Brain microvascular endothelial cell (primary cell): ENCODE measurements at regions not wholly inside any gene's neighbourhood (a gene's known extent, or its start where the extent isn't known, plus 50 kb on each side); places are given as distances from the start of the nearest gene placed in this dataset.

Experiments used
- DNase-seq: peaks from one replicate; pipeline ENCODE4 v3.0.0-alpha.2; 2020
- H3K27ac ChIP-seq: fragments of 250-450 bp; sonication (Bioruptor Pico); 2 replicates; pipeline ENCODE4 v1.5.1; 2020; ENCODE audit warnings: mild to moderate bottlenecking, moderate library complexity
- H3K27me3 ChIP-seq: fragments of 250-450 bp; sonication (Bioruptor Pico); replicated peaks from 2 replicates; pipeline ENCODE4 v1.5.1; 2020; ENCODE audit warnings: mild to moderate bottlenecking
- H3K36me3 ChIP-seq: fragments of 250-450 bp; sonication (Bioruptor Pico); replicated peaks from 2 replicates; pipeline ENCODE4 v1.5.1; 2020; ENCODE audit warnings: mild to moderate bottlenecking
- H3K4me3 ChIP-seq: 2 replicates; pipeline ENCODE4 v1.5.1; 2011; ENCODE audit warnings: low read depth, mild to moderate bottlenecking, control low read depth, low read length, moderate library complexity
- in situ Hi-C: cut with HindIII; loops from 2 replicates; pipeline ENCODE4 v1.10.0; 2017; ENCODE audit warnings: low sequenced_read_pairs, low pct_ligation_motif_present
- TF ChIP-seq, protein P1 (sequence below): IDR thresholded peaks from 2 replicates; pipeline ENCODE4 v1.5.1; 2011; ENCODE audit warnings: low read depth, mild to moderate bottlenecking, moderate library complexity, low read length, control low read depth, inconsistent platforms; ENCODE audit errors: missing control alignments

DNA sequence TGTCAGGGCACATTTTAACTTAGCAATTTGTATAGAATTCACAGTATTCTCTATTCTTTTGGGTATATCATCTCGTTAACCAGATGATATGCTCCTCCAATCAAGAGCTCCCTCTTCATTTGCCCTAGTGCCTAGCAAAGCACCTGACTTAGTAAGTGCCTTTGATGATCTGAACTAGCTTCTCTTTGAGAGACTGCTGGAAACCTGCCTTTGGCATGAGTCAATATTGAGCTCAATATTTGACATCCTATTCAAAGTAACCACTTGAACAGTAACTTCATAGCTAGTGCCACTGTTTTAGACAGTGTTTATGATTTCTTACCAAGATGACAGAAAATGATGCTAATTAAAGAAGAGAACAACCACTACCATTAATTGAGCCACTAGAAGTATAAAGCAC is 696.3 kb upstream of the UBE2E2 start:
- Histone ChIP-seq H3K4me3 (no peak overlapping the region), H3K36me3 (no peaks in the 10 kb centered on the region), H3K27ac (no peak overlapping the region), H3K27me3 (no peaks in the 10 kb centered on the region)
- in situ Hi-C loops = no loop called here
- no peak for DNase-seq
- TF ChIP-seq, protein P1, sequence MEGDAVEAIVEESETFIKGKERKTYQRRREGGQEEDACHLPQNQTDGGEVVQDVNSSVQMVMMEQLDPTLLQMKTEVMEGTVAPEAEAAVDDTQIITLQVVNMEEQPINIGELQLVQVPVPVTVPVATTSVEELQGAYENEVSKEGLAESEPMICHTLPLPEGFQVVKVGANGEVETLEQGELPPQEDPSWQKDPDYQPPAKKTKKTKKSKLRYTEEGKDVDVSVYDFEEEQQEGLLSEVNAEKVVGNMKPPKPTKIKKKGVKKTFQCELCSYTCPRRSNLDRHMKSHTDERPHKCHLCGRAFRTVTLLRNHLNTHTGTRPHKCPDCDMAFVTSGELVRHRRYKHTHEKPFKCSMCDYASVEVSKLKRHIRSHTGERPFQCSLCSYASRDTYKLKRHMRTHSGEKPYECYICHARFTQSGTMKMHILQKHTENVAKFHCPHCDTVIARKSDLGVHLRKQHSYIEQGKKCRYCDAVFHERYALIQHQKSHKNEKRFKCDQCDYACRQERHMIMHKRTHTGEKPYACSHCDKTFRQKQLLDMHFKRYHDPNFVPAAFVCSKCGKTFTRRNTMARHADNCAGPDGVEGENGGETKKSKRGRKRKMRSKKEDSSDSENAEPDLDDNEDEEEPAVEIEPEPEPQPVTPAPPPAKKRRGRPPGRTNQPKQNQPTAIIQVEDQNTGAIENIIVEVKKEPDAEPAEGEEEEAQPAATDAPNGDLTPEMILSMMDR = no peak

DNA sequence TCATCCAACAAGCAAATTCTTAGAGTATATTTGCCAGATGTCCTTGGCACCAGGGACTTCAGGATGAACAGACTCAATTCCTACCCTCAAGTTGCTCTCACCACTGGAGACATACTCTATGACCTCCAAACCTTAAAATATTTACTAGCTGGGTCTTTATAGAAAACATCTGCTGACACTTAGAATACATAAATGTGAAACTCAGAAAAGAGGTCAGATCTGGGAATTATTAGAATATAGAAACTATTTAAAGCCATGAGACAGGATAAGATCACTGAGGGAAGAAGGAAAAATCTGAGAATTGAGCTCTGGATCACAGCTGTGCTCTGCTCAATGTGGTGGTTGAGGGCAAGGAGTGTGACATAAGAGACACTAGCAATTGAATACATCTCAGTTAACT is 695.4 kb upstream of the UBE2E2 start:
- TF ChIP-seq, protein P1 = no peak
- Histone ChIP-seq H3K4me3 (no peak overlapping the region), H3K27ac (no peak overlapping the region), H3K27me3 (no peaks in the 10 kb centered on the region), H3K36me3 (no peaks in the 10 kb centered on the region)
- no peak for DNase-seq
- in situ Hi-C loops = no loop called here

DNA sequence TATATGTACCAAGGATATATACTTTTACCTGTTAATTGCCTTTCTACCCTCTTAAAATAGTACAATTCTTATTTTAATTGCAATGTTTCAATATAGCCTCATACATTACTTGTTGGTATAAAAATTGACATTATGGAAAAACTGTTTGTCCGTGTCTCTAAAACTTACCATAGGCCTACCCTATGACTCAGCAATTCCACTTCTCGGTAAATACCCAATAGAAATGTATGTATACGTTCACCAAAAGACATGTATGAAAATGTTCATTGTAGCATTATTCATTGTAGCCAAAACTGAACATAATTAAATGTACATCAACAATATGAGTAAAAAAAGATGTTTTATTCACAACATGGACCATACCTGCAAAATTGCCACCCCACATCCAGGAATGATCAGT is 679.2 kb upstream of the UBE2E2 start:
- in situ Hi-C loops = no loop called here
- Histone ChIP-seq H3K27me3 (no peaks in the 10 kb centered on the region), H3K4me3 (no peak overlapping the region), H3K36me3 (no peaks in the 10 kb centered on the region), H3K27ac (no peak overlapping the region)
- TF ChIP-seq, protein P1 = no peak
- DNase-seq = no peak

DNA sequence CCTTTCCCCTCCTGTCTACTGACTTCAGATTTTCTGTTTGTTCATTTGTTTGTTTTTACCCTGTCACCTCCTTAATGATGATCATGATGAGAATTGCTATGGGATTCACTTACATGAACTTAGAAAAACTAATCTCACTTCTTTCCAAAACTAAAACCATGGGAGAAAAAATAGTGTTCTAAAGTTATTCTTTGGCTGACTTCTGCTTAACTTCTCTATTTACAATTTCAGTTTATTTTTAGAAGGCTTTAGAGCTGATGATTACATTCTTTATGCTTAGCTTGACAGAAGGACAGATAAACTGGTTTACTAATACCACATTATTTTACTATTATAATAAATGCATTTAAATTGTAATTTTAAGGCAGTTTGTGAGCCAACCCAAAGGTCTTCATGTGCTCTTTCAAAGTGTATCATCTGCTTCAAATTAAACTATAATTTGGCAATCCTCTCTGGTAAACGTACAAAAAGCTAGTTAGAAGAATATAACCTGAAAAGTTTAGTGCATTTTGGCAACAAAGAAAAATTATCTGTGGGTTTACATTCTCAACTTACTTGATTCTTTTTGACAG is 676.8 kb upstream of the UBE2E2 start:
- in situ Hi-C loops = no loop called here
- no peaks in the 10 kb centered on the region for H3K27me3 ChIP-seq
- no peak for DNase-seq
- no peak overlapping the region for H3K27ac ChIP-seq
- TF ChIP-seq, protein P1 = no peak
- no peak overlapping the region for H3K4me3 ChIP-seq
- no peaks in the 10 kb centered on the region for H3K36me3 ChIP-seq

DNA sequence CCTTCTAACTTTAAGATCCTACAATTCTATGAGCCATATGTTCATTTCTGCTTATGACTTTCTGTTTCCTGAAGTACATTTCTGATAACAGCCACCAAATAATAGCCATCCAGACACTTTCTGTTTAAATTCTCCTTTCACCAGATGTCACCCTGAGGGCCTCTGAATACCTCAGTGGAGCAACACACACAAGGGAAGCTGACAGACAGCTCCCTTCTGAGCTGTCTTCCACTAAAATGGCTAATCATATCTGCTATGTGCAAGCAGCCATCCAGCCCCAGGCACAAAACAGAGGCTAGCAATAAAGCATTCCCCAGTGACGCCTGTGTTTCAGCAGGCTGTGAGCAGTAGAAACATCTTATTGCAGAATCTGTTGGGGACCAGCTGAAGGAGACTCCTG is 666.6 kb upstream of the UBE2E2 start:
- TF ChIP-seq, protein P1 = no peak

DNA sequence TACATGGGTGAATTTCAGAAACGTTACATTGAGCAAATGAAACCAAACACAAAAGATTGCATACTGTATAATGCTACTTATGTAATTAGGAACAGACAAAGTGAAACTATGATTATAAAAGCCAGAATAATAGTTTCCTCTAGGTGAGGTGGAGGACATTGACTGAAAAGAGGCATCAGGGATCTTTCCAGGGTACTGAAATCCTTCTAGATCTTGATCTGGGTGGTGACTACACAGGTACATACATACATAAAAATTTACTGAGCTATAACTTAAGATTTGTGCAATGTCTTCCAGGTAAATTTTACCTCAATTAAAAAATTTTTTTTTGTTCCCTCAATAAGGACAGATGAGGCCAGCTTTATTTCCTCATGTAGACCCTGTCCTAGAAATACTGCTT is 665.6 kb upstream of the UBE2E2 start:
- TF ChIP-seq, protein P1 = no peak
- in situ Hi-C loops = no loop called here
- no peak for DNase-seq
- Histone ChIP-seq H3K36me3 (no peaks in the 10 kb centered on the region), H3K4me3 (no peak overlapping the region), H3K27me3 (no peaks in the 10 kb centered on the region), H3K27ac (no peak overlapping the region)

More for the DNA sequence above, 666.6 kb upstream of the UBE2E2 start:
- Histone ChIP-seq H3K4me3 (no peak overlapping the region), H3K27ac (no peak overlapping the region), H3K36me3 (no peaks in the 10 kb centered on the region), H3K27me3 (no peaks in the 10 kb centered on the region)
- no peak for DNase-seq
- in situ Hi-C loops = no loop called here
